Left forelimb (tissue), 1 donor: ENCODE measurements at regions not wholly inside any gene's neighbourhood (a gene's known extent, or its start where the extent isn't known, plus 50 kb on each side); places are given as distances from the start of the nearest gene placed in this dataset.
"Not testable (repeated sequence)": the region's sequence is repeated elsewhere in the genome, so short reads cannot be mapped to it uniquely, and the experiment has no call there.

Experiments used
- DNase-seq: peaks from one replicate; pipeline ENCODE4 v3.0.0-alpha.2; 2018; ENCODE audit warnings: low spot score

- DNase-seq: no peak
These were observed 202.9 kb downstream of the USP25 start for GRCh38 chr21:15932726-15933125.

- no peak for DNase-seq
These were observed 205.7 kb downstream of the USP25 start for GRCh38 chr21:15935530-15935929.

- DNase-seq: no peak
These were observed 213.4 kb downstream of the USP25 start for GRCh38 chr21:15943009-15943666.

GRCh38 chr21:15947677-15948076, 217.9 kb downstream of the USP25 start:
- no peak for DNase-seq

GRCh38 chr21:15953551-15954116, 223.9 kb downstream of the USP25 start:
- DNase-seq: no peak

GRCh38 chr21:15964236-15964855, 234.6 kb downstream of the USP25 start:
- DNase-seq: no peak

GRCh38 chr21:15966231-15966630, 236.4 kb downstream of the USP25 start:
- DNase-seq: no peak

GRCh38 chr21:15966651-15967050, 236.9 kb downstream of the USP25 start:
- DNase-seq: no peak

GRCh38 chr21:15967661-15968060, 237.9 kb downstream of the USP25 start:
- DNase-seq: no peak

- no peak for DNase-seq
These were observed 239.1 kb downstream of the USP25 start for GRCh38 chr21:15968776-15969310.

- DNase-seq: no peak
These were observed 247.0 kb downstream of the USP25 start for GRCh38 chr21:15976807-15977206.

- DNase-seq: no peak
These were observed 248.5 kb downstream of the USP25 start for GRCh38 chr21:15978215-15978738.

- not testable (repeated sequence) for DNase-seq
These were observed 249.7 kb downstream of the USP25 start for GRCh38 chr21:15979493-15979892.

- no peak for DNase-seq
These were observed 256.5 kb downstream of the USP25 start for GRCh38 chr21:15986277-15986676.

GRCh38 chr21:15992171-15992570, 262.4 kb downstream of the USP25 start:
- no peak for DNase-seq

GRCh38 chr21:15993951-15994350, 264.2 kb downstream of the USP25 start:
- DNase-seq: no peak

- DNase-seq: no peak
These were observed 270.0 kb downstream of the USP25 start for GRCh38 chr21:15999741-16000140.

GRCh38 chr21:16002874-16003466, 273.2 kb downstream of the USP25 start:
- DNase-seq: no peak

GRCh38 chr21:16004086-16004485, 274.3 kb downstream of the USP25 start:
- DNase-seq: no peak

- no peak for DNase-seq
These were observed 274.7 kb downstream of the USP25 start for GRCh38 chr21:16004523-16004922.

- DNase-seq: no peak
These were observed 276.2 kb downstream of the USP25 start for GRCh38 chr21:16005996-16006395.

- DNase-seq: no peak
These were observed 278.2 kb downstream of the USP25 start for GRCh38 chr21:16007943-16008342.

- DNase-seq: no peak
These were observed 281.9 kb downstream of the USP25 start for GRCh38 chr21:16011719-16012118.
